Small intestine (tissue), 7 donors: ENCODE measurements at regions not wholly inside any gene's neighbourhood (a gene's known extent, or its start where the extent isn't known, plus 50 kb on each side); places are given as distances from the start of the nearest gene placed in this dataset.

Experiments
- DNase-seq, 2 donors: peaks; one replicate each; pipeline versions ENCODE4 v3.0.0 to v3.0.0-alpha.2; 2013
- FAIRE-seq: peaks from 2 replicates; lab custom pipeline; 2012; peaks lifted over from hg19 to GRCh38; lab: Jason Lieb, UNC
- H3K27ac ChIP-seq, 3 donors: one replicate each; pipeline ENCODE4 v1.5.1; 2013; ENCODE audit warnings: low read length in 2 of 3, mild to moderate bottlenecking in 2 of 3, control low read depth in 1 of 3, inconsistent platforms in 1 of 3, low read depth in 1 of 3, moderate library complexity in 1 of 3
- H3K27me3 ChIP-seq, 3 donors: one replicate each; pipeline ENCODE4 v1.6.1; 2013; ENCODE audit warnings: low read length in 3 of 3, inconsistent platforms in 1 of 3; ENCODE audit not compliant: control insufficient read depth in 3 of 3, insufficient read depth in 3 of 3
- H3K36me3 ChIP-seq, 3 donors: one replicate each; pipeline ENCODE4 v1.6.1; 2013; ENCODE audit warnings: low read length in 3 of 3, inconsistent platforms in 1 of 3, low read depth in 1 of 3, mild to moderate bottlenecking in 1 of 3, moderate library complexity in 1 of 3; ENCODE audit not compliant: control insufficient read depth in 3 of 3, insufficient read depth in 2 of 3
- H3K4me1 ChIP-seq, 3 donors: one replicate each; pipeline ENCODE4 v1.6.1; 2013; ENCODE audit warnings: low read length in 2 of 3, inconsistent platforms in 1 of 3, low read depth in 1 of 3, mild to moderate bottlenecking in 1 of 3, moderate library complexity in 1 of 3; ENCODE audit not compliant: control insufficient read depth in 3 of 3, insufficient read depth in 2 of 3
- H3K4me3 ChIP-seq, 3 donors: one replicate each; pipeline ENCODE4 v1.5.1; 2013; ENCODE audit warnings: low read length in 3 of 3, control low read depth in 1 of 3, inconsistent platforms in 1 of 3, low read depth in 1 of 3, mild to moderate bottlenecking in 1 of 3, moderate library complexity in 1 of 3
- H3K9me3 ChIP-seq, 2 donors: one replicate each; pipeline ENCODE4 v1.6.1; 2013; ENCODE audit warnings: low read depth in 1 of 2, low read length in 1 of 2; ENCODE audit not compliant: control insufficient read depth in 2 of 2, insufficient read depth in 1 of 2
- WGBS, 3 donors: extraction: QIAGEN DNeasy Blood & Tissue Kit; methylation state at CpG; one replicate each; pipeline ENCODE4 v1.1.7; 2013; 5-methylcytosine and 5-hydroxymethylcytosine counted together
- donor health status: healthy with polysubstance abuse.
- donor health status: control.
- donor health status: control.
- donor health status: Bipolar disorder and iron deficiency.
- donor health status: healthy.

GRCh38 chr1:219293410-219293809 lies 119.7 kb downstream of the LYPLAL1 start:
- DNase-seq (no peak), FAIRE-seq (no peak)
- Histone ChIP-seq H3K4me1 (no peaks in the 10 kb centered on the region), H3K27me3 (no peaks in the 10 kb centered on the region), H3K4me3 (no peak overlapping the region), H3K36me3 (no peaks in the 10 kb centered on the region), H3K9me3 (no peaks in the 10 kb centered on the region), H3K27ac (no peak overlapping the region)
- 71 to 89% (median 77%) methylated on average over 3 of the region's 3 CpGs for WGBS, 3 donors

GRCh38 chr1:219292999-219293398 lies 119.3 kb downstream of the LYPLAL1 start:
- DNase-seq (no peak), FAIRE-seq (no peak)
- 77 to 86% (median 85%) methylated on average over 3 of the region's 3 CpGs for WGBS, 3 donors
- Histone ChIP-seq H3K27me3 (no peaks in the 10 kb centered on the region), H3K4me3 (no peak overlapping the region), H3K4me1 (no peaks in the 10 kb centered on the region), H3K27ac (no peak overlapping the region), H3K36me3 (no peaks in the 10 kb centered on the region), H3K9me3 (no peaks in the 10 kb centered on the region)

GRCh38 chr1:219292341-219292740 lies 118.7 kb downstream of the LYPLAL1 start:
- Histone ChIP-seq H3K4me1 (no peaks in the 10 kb centered on the region), H3K27me3 (no peaks in the 10 kb centered on the region), H3K9me3 (no peaks in the 10 kb centered on the region), H3K27ac (no peak overlapping the region), H3K4me3 (no peak overlapping the region), H3K36me3 (no peaks in the 10 kb centered on the region)
- DNase-seq, result no peak
- FAIRE-seq, result no peak

GRCh38 chr1:219289171-219289570 lies 115.5 kb downstream of the LYPLAL1 start:
- no peak overlapping the region for H3K4me3 ChIP-seq
- DNase-seq, result no peak
- no peaks in the 10 kb centered on the region for H3K4me1 ChIP-seq
- no peak overlapping the region for H3K27ac ChIP-seq
- no peaks in the 10 kb centered on the region for H3K27me3 ChIP-seq
- no peaks in the 10 kb centered on the region for H3K9me3 ChIP-seq
- 74 to 77% (median 74%) methylated on average over 6 of the region's 6 CpGs for WGBS, 3 donors
- H3K36me3 ChIP-seq, result no peaks in the 10 kb centered on the region
- FAIRE-seq, result no peak

- Histone ChIP-seq H3K4me1 (no peaks in the 10 kb centered on the region), H3K4me3 (no peak overlapping the region), H3K9me3 (no peaks in the 10 kb centered on the region), H3K36me3 (no peaks in the 10 kb centered on the region), H3K27ac (no peak overlapping the region), H3K27me3 (no peaks in the 10 kb centered on the region)
- DNase-seq (no peak), FAIRE-seq (no peak)
Observed at GRCh38 chr1:219283541-219283940, 109.9 kb downstream of the LYPLAL1 start.

GRCh38 chr1:219281831-219282230 lies 108.2 kb downstream of the LYPLAL1 start:
- 86 to 96% (median 95%) methylated on average over 2 of the region's 2 CpGs for WGBS, 3 donors
- no peaks in the 10 kb centered on the region for H3K4me1 ChIP-seq
- FAIRE-seq (no peak), DNase-seq (no peak)
- no peak overlapping the region for H3K4me3 ChIP-seq
- H3K9me3 ChIP-seq, result no peaks in the 10 kb centered on the region
- H3K36me3 ChIP-seq, result no peaks in the 10 kb centered on the region
- H3K27ac ChIP-seq, result no peak overlapping the region
- no peaks in the 10 kb centered on the region for H3K27me3 ChIP-seq

GRCh38 chr1:219279017-219279770 lies 105.5 kb downstream of the LYPLAL1 start:
- no peaks in the 10 kb centered on the region for H3K9me3 ChIP-seq
- H3K27me3 ChIP-seq, result no peaks in the 10 kb centered on the region
- H3K4me3 ChIP-seq, result no peak overlapping the region
- no peak for DNase-seq
- H3K27ac ChIP-seq, result no peak overlapping the region
- no peaks in the 10 kb centered on the region for H3K4me1 ChIP-seq
- no peaks in the 10 kb centered on the region for H3K36me3 ChIP-seq
- no peak for FAIRE-seq
- 73 to 87% (median 79%) methylated on average over 6 of the region's 6 CpGs for WGBS, 3 donors

- H3K27me3 ChIP-seq, result no peaks in the 10 kb centered on the region
- H3K4me3 ChIP-seq, result no peak overlapping the region
- no peaks in the 10 kb centered on the region for H3K9me3 ChIP-seq
- no peaks in the 10 kb centered on the region for H3K36me3 ChIP-seq
- 71 to 81% (median 76%) methylated on average over 1 of the region's 1 CpG for WGBS, 3 donors
- no peaks in the 10 kb centered on the region for H3K4me1 ChIP-seq
- DNase-seq (no peak), FAIRE-seq (no peak)
- H3K27ac ChIP-seq, result no peak overlapping the region
Observed at GRCh38 chr1:219278288-219278687, 104.6 kb downstream of the LYPLAL1 start.
